GM10248 (cell line): ENCODE measurements at regions not wholly inside any gene's neighbourhood (a gene's known extent, or its start where the extent isn't known, plus 50 kb on each side); places are given as distances from the start of the nearest gene placed in this dataset.

Experiments used
- CTCF ChIA-PET: fragments of 300-600 bp; sonication (Branson Sonifier 250); formaldehyde crosslinking; extraction: SDS; loops from one replicate; lab custom pipeline; 2021; ENCODE audit warnings: antibody characterized with exemption; lab: Yijun Ruan, JAX
- POLR2A ChIA-PET: fragments of 350-650 bp; sonication (Branson Sonifier 250); formaldehyde crosslinking; extraction: SDS; loops from one replicate; lab custom pipeline; 2020; ENCODE audit warnings: antibody characterized with exemption; lab: Yijun Ruan, JAX
- DNase-seq: peaks from one replicate; pipeline ENCODE4 v3.0.0; 2012; ENCODE audit errors: extremely low spot score
- CTCF ChIP-seq: IDR thresholded peaks from 2 replicates; pipeline ENCODE4 v1.5.1; 2012; ENCODE audit warnings: mild to moderate bottlenecking, low read depth; ENCODE audit errors: extremely low read depth, missing control alignments, control extremely low read depth

- no peak for DNase-seq
- TF ChIP-seq CTCF: no peak
- CTCF ChIA-PET: interaction anchor here (1.5 kb wide), 1 partner anchor 11 kb away, joined by 5 read pairs; no protein-coding TSS in a partner anchor
- POLR2A ChIA-PET: no interaction called here
Observed at GRCh38 chr18:40553029-40553428, 1402.0 kb upstream of the PIK3C3 start.

GRCh38 chr18:40546875-40547274 lies 1408.2 kb upstream of the PIK3C3 start:
- ChIA-PET CTCF (no interaction called here), POLR2A (no interaction called here)
- no peak for TF ChIP-seq CTCF
- no peak for DNase-seq

GRCh38 chr18:40534723-40535122 lies 1420.3 kb upstream of the PIK3C3 start:
- ChIA-PET POLR2A (no interaction called here), CTCF (no interaction called here)
- no peak for DNase-seq
- TF ChIP-seq CTCF: no peak

GRCh38 chr18:40532046-40532445 lies 1423.0 kb upstream of the PIK3C3 start:
- POLR2A ChIA-PET: no interaction called here
- no peak for DNase-seq
- TF ChIP-seq CTCF: no peak
- CTCF ChIA-PET: interaction anchor here (1.3 kb wide), 2 partner anchors 12 to 34 kb away, joined by 3 to 4 read pairs; no protein-coding TSS in a partner anchor

- no peak for TF ChIP-seq CTCF
- CTCF ChIA-PET: interaction anchor here (1.3 kb wide), 1 partner anchor 11 kb away, joined by 3 read pairs; no protein-coding TSS in a partner anchor
- POLR2A ChIA-PET: no interaction called here
- no peak for DNase-seq
Observed at GRCh38 chr18:40531051-40531450, 1424.0 kb upstream of the PIK3C3 start.

GRCh38 chr18:40529478-40529877 lies 1425.6 kb upstream of the PIK3C3 start:
- POLR2A ChIA-PET: no interaction called here
- CTCF ChIA-PET: interaction anchor here (0.8 kb wide), 1 partner anchor 10 kb away, joined by 3 read pairs; no protein-coding TSS in a partner anchor
- no peak for TF ChIP-seq CTCF
- DNase-seq: no peak
